Liver (tissue), 3 donors: ENCODE measurements at regions not wholly inside any gene's neighbourhood (a gene's known extent, or its start where the extent isn't known, plus 50 kb on each side); places are given as distances from the start of the nearest gene placed in this dataset.

Source experiments
- ATF3 ChIP-seq: IDR thresholded peaks from 2 replicates; pipeline ENCODE4 v1.6.1; 2016; ENCODE audit warnings: antibody characterized with exemption
- CTCF ChIP-seq: fragments of 150-350 bp; IDR thresholded peaks from 2 replicates; pipeline ENCODE4 v1.5.1; 2017; ENCODE audit warnings: improper control_type of control experiment, low read depth, low read length; ENCODE audit not compliant: missing input control
- EGR1 ChIP-seq, 2 donors: IDR thresholded peaks; 2 replicates each; pipeline ENCODE4 v1.6.1; 2016 to 2018; ENCODE audit warnings: antibody characterized with exemption in 2 of 2, low read depth in 2 of 2
- MAX ChIP-seq: IDR thresholded peaks from 2 replicates; pipeline ENCODE4 v1.6.1; 2016; ENCODE audit warnings: antibody characterized with exemption
- RAD21 ChIP-seq, 2 donors: IDR thresholded peaks; 2 replicates each; pipeline ENCODE4 v1.6.1; 2016; ENCODE audit warnings: antibody characterized with exemption in 2 of 2, mild to moderate bottlenecking in 2 of 2
- REST ChIP-seq: IDR thresholded peaks from 2 replicates; pipeline ENCODE4 v1.6.1; 2016; ENCODE audit warnings: antibody characterized with exemption, mild to moderate bottlenecking
- RXRA ChIP-seq, 2 donors: IDR thresholded peaks; 2 replicates each; pipeline ENCODE4 v1.6.1; 2017 to 2018; ENCODE audit warnings: antibody characterized with exemption in 2 of 2, mild to moderate bottlenecking in 1 of 2
- SP1 ChIP-seq: IDR thresholded peaks from 2 replicates; pipeline ENCODE4 v1.6.1; 2018; ENCODE audit warnings: antibody characterized with exemption, mild to moderate bottlenecking
- ZBTB33 ChIP-seq: IDR thresholded peaks from 2 replicates; pipeline ENCODE4 v1.6.1; 2016; ENCODE audit warnings: antibody characterized with exemption
- donor health status: healthy.
- donor health status: healthy.

GRCh38 chr1:82392513-82392912 lies 591.8 kb downstream of the ADGRL2 start:
- TF ChIP-seq CTCF: no peak
- no peak for TF ChIP-seq RAD21 (IDR thresholded peaks at IDR 0.05)
- TF ChIP-seq SP1: no peak
- no peak for TF ChIP-seq EGR1 (IDR thresholded peaks at IDR 0.05; ENCODE audit: low read depth in 2 of 2)
- TF ChIP-seq ZBTB33: no peak
- TF ChIP-seq REST: no peak
- no peak for TF ChIP-seq RXRA (IDR thresholded peaks at IDR 0.05)
- no peak for TF ChIP-seq MAX
- TF ChIP-seq ATF3: no peak
